ENCODE measurements at regions not wholly inside any gene's neighbourhood (a gene's known extent, or its start where the extent isn't known, plus 50 kb on each side); places are given as distances from the start of the nearest gene placed in this dataset.

DNA sequence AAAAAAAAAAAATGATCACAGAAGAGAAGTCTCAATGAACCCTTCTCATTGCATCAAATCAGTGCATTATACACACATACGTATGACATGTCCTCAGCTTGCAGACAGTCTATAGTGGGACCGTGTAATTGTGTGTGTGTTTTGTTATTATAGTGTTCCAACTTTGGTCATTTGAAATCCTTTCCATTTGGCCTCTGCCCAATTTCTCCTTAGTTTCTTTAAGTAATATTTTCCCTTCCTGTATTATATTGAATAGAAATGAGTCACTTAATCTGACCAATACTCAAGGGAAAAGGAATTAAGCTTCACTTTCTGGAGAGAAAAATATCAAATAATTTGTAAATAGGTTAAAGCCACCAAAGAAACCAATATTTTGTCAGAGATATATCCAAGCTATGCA lies 415.5 kb upstream of the SORCS1 start:
- TF ChIP-seq EZH2 (IDR thresholded peaks at IDR 0.05; ENCODE audit: insufficient read depth, poor library complexity, severe bottlenecking) (no peak), EZH2phosphoT487 (IDR thresholded peaks at IDR 0.05; ENCODE audit: insufficient read depth, low read depth) (no peak)

Measured in GM23248 (cell line).